Omental fat pad (tissue), 3 donors: ENCODE measurements at regions not wholly inside any gene's neighbourhood (a gene's known extent, or its start where the extent isn't known, plus 50 kb on each side); places are given as distances from the start of the nearest gene placed in this dataset.
A peak's percentile ranks its signal among the peaks of the same experiment; 100 is the strongest.

ENCODE experiments used
- ATAC-seq: fragments of 150-250 bp; one replicate; pipeline ENCODE4 v1.9.1; 2016; ENCODE audit warnings: mild to moderate bottlenecking, moderate library complexity; ENCODE audit not compliant: low FRiP score
- DNase-seq: peaks from one replicate; pipeline ENCODE4 v3.0.0-alpha.2; 2019; ENCODE audit warnings: low spot score
- CTCF ChIP-seq, 3 donors: fragments of 450-650 bp; IDR thresholded peaks; one replicate each; pipeline ENCODE4 v1.5.1; 2016 to 2017; ENCODE audit warnings: antibody characterized with exemption in 3 of 3, mild to moderate bottlenecking in 3 of 3, moderate library complexity in 2 of 3

GRCh38 chr2:196399722-196400691 is 228.6 kb upstream of the STK17B start:
- no peak for TF ChIP-seq CTCF (IDR thresholded peaks at IDR 0.05)
- DNase-seq (no peak), ATAC-seq (peak; percentile 93)

- TF ChIP-seq CTCF (IDR thresholded peaks at IDR 0.05), result no peak
- DNase-seq, result no peak
- no peak for ATAC-seq
These were observed 232.1 kb upstream of the STK17B start for GRCh38 chr2:196403471-196403870.

- TF ChIP-seq CTCF (IDR thresholded peaks at IDR 0.05), result no peak
- DNase-seq, result no peak
- ATAC-seq, result no peak
These were observed 232.9 kb upstream of the STK17B start for GRCh38 chr2:196404276-196404675.

- no peak for TF ChIP-seq CTCF (IDR thresholded peaks at IDR 0.05)
- ATAC-seq, result no peak
- no peak for DNase-seq
These were observed 231.7 kb upstream of the CCDC150 start for GRCh38 chr2:196407675-196408264.

- DNase-seq (no peak), ATAC-seq (no peak)
- TF ChIP-seq CTCF (IDR thresholded peaks at IDR 0.05), result no peak
These were observed 230.1 kb upstream of the CCDC150 start for GRCh38 chr2:196409376-196409775.

- TF ChIP-seq CTCF (IDR thresholded peaks at IDR 0.05), result no peak
- DNase-seq (no peak), ATAC-seq (no peak)
These were observed 229.5 kb upstream of the CCDC150 start for GRCh38 chr2:196410008-196410407.
